Hepatocyte (in vitro differentiated cells): ENCODE measurements at regions not wholly inside any gene's neighbourhood (a gene's known extent, or its start where the extent isn't known, plus 50 kb on each side); places are given as distances from the start of the nearest gene placed in this dataset.

Source experiments
- DNase-seq: peaks from one replicate; pipeline ENCODE4 v3.0.0-alpha.2; 2016; ENCODE audit warnings: low spot score
- H2AFZ ChIP-seq: fragments of 200-600 bp; sonication (generic); 2 replicates; pipeline ENCODE4 v1.6.0; 2016; ENCODE audit warnings: antibody characterized with exemption, mild to moderate bottlenecking
- H3K27ac ChIP-seq: fragments of 200-600 bp; sonication (generic); 2 replicates; pipeline ENCODE4 v1.5.1; 2016; ENCODE audit warnings: mild to moderate bottlenecking
- H3K27me3 ChIP-seq: fragments of 200-600 bp; sonication (generic); 2 replicates; pipeline ENCODE4 v1.6.1; 2016
- H3K36me3 ChIP-seq: fragments of 200-600 bp; sonication (generic); replicated peaks from 2 replicates; pipeline ENCODE4 v1.5.1; 2016; ENCODE audit warnings: low read depth; ENCODE audit not compliant: insufficient read depth
- H3K4me1 ChIP-seq: fragments of 200-600 bp; sonication (generic); 2 replicates; pipeline ENCODE4 v1.5.1; 2016; ENCODE audit warnings: mild to moderate bottlenecking, moderate library complexity; ENCODE audit not compliant: insufficient read depth
- H3K4me2 ChIP-seq: fragments of 200-600 bp; sonication (generic); 2 replicates; pipeline ENCODE4 v1.6.0; 2016
- H3K4me3 ChIP-seq: fragments of 200-600 bp; sonication (generic); 2 replicates; pipeline ENCODE4 v1.5.1; 2016; ENCODE audit warnings: mild to moderate bottlenecking
- H3K79me2 ChIP-seq: fragments of 200-600 bp; sonication (generic); 2 replicates; pipeline ENCODE4 v1.6.0; 2017; ENCODE audit warnings: mild to moderate bottlenecking
- H3K9me2 ChIP-seq: fragments of 200-600 bp; sonication (generic); replicated peaks from 2 replicates; pipeline ENCODE4 v1.6.0; 2017; ENCODE audit warnings: mild to moderate bottlenecking; ENCODE audit not compliant: insufficient read depth
- H3K9me3 ChIP-seq: fragments of 200-600 bp; sonication (generic); 2 replicates; pipeline ENCODE4 v1.5.1; 2016; ENCODE audit warnings: low read depth, mild to moderate bottlenecking
- H4K20me1 ChIP-seq: fragments of 200-600 bp; sonication (generic); 2 replicates; pipeline ENCODE4 v1.6.0; 2016; ENCODE audit warnings: mild to moderate bottlenecking; ENCODE audit not compliant: insufficient read depth, poor library complexity, severe bottlenecking
- EZH2 ChIP-seq: fragments of 200-600 bp; sonication (generic); IDR thresholded peaks from 2 replicates; pipeline ENCODE4 v1.6.1; 2016; ENCODE audit warnings: antibody characterized with exemption, mild to moderate bottlenecking, borderline replicate concordance
- EZH2phosphoT487 ChIP-seq: fragments of 200-600 bp; sonication (generic); IDR thresholded peaks from one replicate; pipeline ENCODE4 v1.6.1; 2018; ENCODE audit warnings: antibody characterized with exemption, mild to moderate bottlenecking, low read depth, moderate library complexity; ENCODE audit not compliant: unreplicated experiment, severe bottlenecking
- WGBS: methylation state at CpG from one replicate; pipeline ENCODE4 v1.1.6; 2016; ENCODE audit warnings: low lambda C conversion rate; ENCODE audit errors: missing lambda C conversion rate; 5-methylcytosine and 5-hydroxymethylcytosine counted together
- TF ChIP-seq, protein P1 (sequence below): fragments of 200-600 bp; sonication (generic); IDR thresholded peaks from 2 replicates; pipeline ENCODE4 v1.5.1; 2016; ENCODE audit warnings: antibody characterized with exemption, mild to moderate bottlenecking; ENCODE audit not compliant: poor library complexity

GRCh38 chr15:87225436-87225835 is 1031.1 kb downstream of the NTRK3 start:
- Histone ChIP-seq H3K4me2 (no peak overlapping the region), H3K36me3 (no peaks in the 10 kb centered on the region), H4K20me1 (no peaks in the 10 kb centered on the region), H3K4me1 (no peaks in the 10 kb centered on the region), H3K27ac (no peak overlapping the region), H2AFZ (no peak overlapping the region), H3K4me3 (no peak overlapping the region), H3K9me2 (no peaks in the 10 kb centered on the region), H3K9me3 (no peaks in the 10 kb centered on the region), H3K79me2 (no peaks in the 10 kb centered on the region), H3K27me3 (no peaks in the 10 kb centered on the region)
- 93% methylated on average over 2 of the region's 2 CpGs for WGBS
- TF ChIP-seq, protein P1, sequence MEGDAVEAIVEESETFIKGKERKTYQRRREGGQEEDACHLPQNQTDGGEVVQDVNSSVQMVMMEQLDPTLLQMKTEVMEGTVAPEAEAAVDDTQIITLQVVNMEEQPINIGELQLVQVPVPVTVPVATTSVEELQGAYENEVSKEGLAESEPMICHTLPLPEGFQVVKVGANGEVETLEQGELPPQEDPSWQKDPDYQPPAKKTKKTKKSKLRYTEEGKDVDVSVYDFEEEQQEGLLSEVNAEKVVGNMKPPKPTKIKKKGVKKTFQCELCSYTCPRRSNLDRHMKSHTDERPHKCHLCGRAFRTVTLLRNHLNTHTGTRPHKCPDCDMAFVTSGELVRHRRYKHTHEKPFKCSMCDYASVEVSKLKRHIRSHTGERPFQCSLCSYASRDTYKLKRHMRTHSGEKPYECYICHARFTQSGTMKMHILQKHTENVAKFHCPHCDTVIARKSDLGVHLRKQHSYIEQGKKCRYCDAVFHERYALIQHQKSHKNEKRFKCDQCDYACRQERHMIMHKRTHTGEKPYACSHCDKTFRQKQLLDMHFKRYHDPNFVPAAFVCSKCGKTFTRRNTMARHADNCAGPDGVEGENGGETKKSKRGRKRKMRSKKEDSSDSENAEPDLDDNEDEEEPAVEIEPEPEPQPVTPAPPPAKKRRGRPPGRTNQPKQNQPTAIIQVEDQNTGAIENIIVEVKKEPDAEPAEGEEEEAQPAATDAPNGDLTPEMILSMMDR: no peak
- TF ChIP-seq EZH2phosphoT487: no peak
- no peak for TF ChIP-seq EZH2
- no peak for DNase-seq

- H3K4me2 ChIP-seq: no peak overlapping the region
- no peak overlapping the region for H2AFZ ChIP-seq
- H3K4me1 ChIP-seq: no peaks in the 10 kb centered on the region
- no peaks in the 10 kb centered on the region for H3K36me3 ChIP-seq
- no peaks in the 10 kb centered on the region for H3K9me3 ChIP-seq
- no peaks in the 10 kb centered on the region for H3K9me2 ChIP-seq
- no peaks in the 10 kb centered on the region for H3K27me3 ChIP-seq
- no peak for TF ChIP-seq EZH2phosphoT487
- TF ChIP-seq, protein P1: no peak
- no peak for TF ChIP-seq EZH2
- no peak overlapping the region for H3K27ac ChIP-seq
- DNase-seq: no peak
- H3K79me2 ChIP-seq: no peaks in the 10 kb centered on the region
- 91% methylated on average over 3 of the region's 3 CpGs for WGBS
- no peaks in the 10 kb centered on the region for H4K20me1 ChIP-seq
- H3K4me3 ChIP-seq: no peak overlapping the region
Measured at GRCh38 chr15:87224404-87224803, 1032.1 kb downstream of the NTRK3 start.

- Histone ChIP-seq H3K79me2 (no peaks in the 10 kb centered on the region), H3K4me1 (no peaks in the 10 kb centered on the region), H3K4me3 (no peak overlapping the region), H3K9me2 (no peaks in the 10 kb centered on the region), H4K20me1 (no peaks in the 10 kb centered on the region), H3K9me3 (no peaks in the 10 kb centered on the region), H3K4me2 (no peak overlapping the region), H3K27ac (no peak overlapping the region), H2AFZ (no peak overlapping the region), H3K36me3 (no peaks in the 10 kb centered on the region), H3K27me3 (no peaks in the 10 kb centered on the region)
- TF ChIP-seq, protein P1: no peak
- no peak for TF ChIP-seq EZH2phosphoT487
- 65% methylated on average over 6 of the region's 6 CpGs for WGBS
- no peak for DNase-seq
Measured at GRCh38 chr15:87219650-87220615, 1036.6 kb downstream of the NTRK3 start.
